ENCODE measurements at regions not wholly inside any gene's neighbourhood (a gene's known extent, or its start where the extent isn't known, plus 50 kb on each side); places are given as distances from the start of the nearest gene placed in this dataset.

GRCh38 chr9:99533421-99533820 is 288.3 kb upstream of the NR4A3 start:
- TF ChIP-seq CTCF (IDR thresholded peaks at IDR 0.05): no peak
- Histone ChIP-seq H3K27me3 (no peaks in the 10 kb centered on the region), H3K4me3 (no peak overlapping the region), H3K36me3 (no peaks in the 10 kb centered on the region), H3K9me3 (peaks cover 0 to 11% (median 0%) of the 10 kb centered on the region in 11 donors), H3K4me1 (no peaks in the 10 kb centered on the region), H3K27ac (no peak overlapping the region)
- intact Hi-C loops (cut with DNase I): no loop called here
- 88 to 93% methylated on average over 3 of the region's 3 CpGs for WGBS, 2 donors
- DNase-seq (no peak), ATAC-seq (no peak)

GRCh38 chr9:99537996-99538395 is 283.7 kb upstream of the NR4A3 start:
- no peaks in the 10 kb centered on the region for H3K36me3 ChIP-seq
- no peak for TF ChIP-seq CTCF (IDR thresholded peaks at IDR 0.05)
- no peaks in the 10 kb centered on the region for H3K9me3 ChIP-seq
- intact Hi-C loops (cut with DNase I): no loop called here
- DNase-seq: no peak
- no peak for ATAC-seq
- no peak overlapping the region for H3K27ac ChIP-seq
- H3K4me3 ChIP-seq: no peak overlapping the region
- no peaks in the 10 kb centered on the region for H3K4me1 ChIP-seq
- no peaks in the 10 kb centered on the region for H3K27me3 ChIP-seq

- Histone ChIP-seq H3K9me3 (peaks cover 0 to 4% (median 0%) of the 10 kb centered on the region in 11 donors), H3K27ac (no peak overlapping the region), H3K4me1 (no peaks in the 10 kb centered on the region), H3K4me3 (no peak overlapping the region), H3K36me3 (no peaks in the 10 kb centered on the region), H3K27me3 (no peaks in the 10 kb centered on the region)
- ATAC-seq (no peak), DNase-seq (no peak)
- TF ChIP-seq CTCF (IDR thresholded peaks at IDR 0.05): no peak
- WGBS, 2 donors: 64 to 71% methylated on average over 2 of the region's 2 CpGs
- intact Hi-C loops (cut with DNase I): no loop called here
Observed at GRCh38 chr9:99544526-99544925, 277.2 kb upstream of the NR4A3 start.

- H3K27me3 ChIP-seq: no peaks in the 10 kb centered on the region
- no peaks in the 10 kb centered on the region for H3K36me3 ChIP-seq
- TF ChIP-seq CTCF (IDR thresholded peaks at IDR 0.05): no peak
- DNase-seq (no peak), ATAC-seq (no peak)
- no peaks in the 10 kb centered on the region for H3K4me1 ChIP-seq
- no peak overlapping the region for H3K27ac ChIP-seq
- intact Hi-C loops (cut with DNase I): no loop called here
- H3K9me3 ChIP-seq: peaks cover 0 to 31% (median 18%) of the 10 kb centered on the region in 11 donors
- H3K4me3 ChIP-seq: no peak overlapping the region
Observed at GRCh38 chr9:99549441-99549840, 272.2 kb upstream of the NR4A3 start.

GRCh38 chr9:99555792-99556191 is 265.9 kb upstream of the NR4A3 start:
- Histone ChIP-seq H3K27ac (no peak overlapping the region), H3K36me3 (no peaks in the 10 kb centered on the region), H3K4me3 (no peak overlapping the region), H3K9me3 (peaks cover 0 to 28% (median 8%) of the 10 kb centered on the region in 11 donors), H3K4me1 (no peaks in the 10 kb centered on the region), H3K27me3 (no peaks in the 10 kb centered on the region)
- no peak for DNase-seq
- intact Hi-C loops (cut with DNase I): loop anchor here in 1 of 10 donors (10.0 kb wide), 1 partner anchor 71 kb away; no protein-coding TSS in a partner anchor
- TF ChIP-seq CTCF (IDR thresholded peaks at IDR 0.05): no peak
- 66 to 74% methylated on average over 4 of the region's 4 CpGs for WGBS, 2 donors
- ATAC-seq: no peak
